ENCODE measurements at regions not wholly inside any gene's neighbourhood (a gene's known extent, or its start where the extent isn't known, plus 50 kb on each side); places are given as distances from the start of the nearest gene placed in this dataset.
A peak's percentile ranks its signal among the peaks of the same experiment; 100 is the strongest.
"Not testable (repeated sequence)": the region's sequence is repeated elsewhere in the genome, so short reads cannot be mapped to it uniquely, and the experiment has no call there.

DNA sequence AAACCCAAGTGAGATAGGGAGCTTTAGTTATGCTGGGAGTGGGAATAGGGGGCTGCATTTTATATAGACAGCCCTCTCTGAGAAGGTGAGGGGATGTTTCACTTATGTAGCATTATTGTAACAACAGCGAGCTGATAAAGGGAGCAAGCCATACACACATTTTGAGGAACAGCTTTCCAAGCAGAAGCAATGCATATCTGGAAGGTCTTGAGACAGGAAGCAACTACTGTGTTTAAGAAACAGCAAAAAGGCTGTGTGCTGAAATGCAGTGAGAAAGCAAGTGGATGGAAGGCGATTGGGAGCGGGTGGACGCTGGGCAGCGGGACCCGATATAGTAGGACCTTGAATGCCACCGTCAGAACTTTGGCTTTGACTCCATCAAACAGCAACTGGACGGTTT, 155.9 kb upstream of the TBL1XR1 start:
- Mint-ChIP-seq H3K27me3 (ENCODE audit: unreplicated experiment) (no peaks in the 10 kb centered on the region), H3K9me3 (ENCODE audit: low read depth, unreplicated experiment) (no peaks in the 10 kb centered on the region), H3K36me3 (ENCODE audit: insufficient read depth, unreplicated experiment) (peaks cover 15% of the 10 kb centered on the region), H3K4me3 (ENCODE audit: low read depth, unreplicated experiment) (no peak overlapping the region), H3K27ac (ENCODE audit: unreplicated experiment) (no peak overlapping the region), H3K4me1 (ENCODE audit: low read depth, unreplicated experiment) (peaks cover 53% of the 10 kb centered on the region)
- TF ChIP-seq, protein P1, sequence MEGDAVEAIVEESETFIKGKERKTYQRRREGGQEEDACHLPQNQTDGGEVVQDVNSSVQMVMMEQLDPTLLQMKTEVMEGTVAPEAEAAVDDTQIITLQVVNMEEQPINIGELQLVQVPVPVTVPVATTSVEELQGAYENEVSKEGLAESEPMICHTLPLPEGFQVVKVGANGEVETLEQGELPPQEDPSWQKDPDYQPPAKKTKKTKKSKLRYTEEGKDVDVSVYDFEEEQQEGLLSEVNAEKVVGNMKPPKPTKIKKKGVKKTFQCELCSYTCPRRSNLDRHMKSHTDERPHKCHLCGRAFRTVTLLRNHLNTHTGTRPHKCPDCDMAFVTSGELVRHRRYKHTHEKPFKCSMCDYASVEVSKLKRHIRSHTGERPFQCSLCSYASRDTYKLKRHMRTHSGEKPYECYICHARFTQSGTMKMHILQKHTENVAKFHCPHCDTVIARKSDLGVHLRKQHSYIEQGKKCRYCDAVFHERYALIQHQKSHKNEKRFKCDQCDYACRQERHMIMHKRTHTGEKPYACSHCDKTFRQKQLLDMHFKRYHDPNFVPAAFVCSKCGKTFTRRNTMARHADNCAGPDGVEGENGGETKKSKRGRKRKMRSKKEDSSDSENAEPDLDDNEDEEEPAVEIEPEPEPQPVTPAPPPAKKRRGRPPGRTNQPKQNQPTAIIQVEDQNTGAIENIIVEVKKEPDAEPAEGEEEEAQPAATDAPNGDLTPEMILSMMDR (IDR thresholded peaks at IDR 0.05; ENCODE audit: unreplicated experiment): no peak
- no peak for DNase-seq
- CTCF ChIA-PET: no interaction called here
- intact Hi-C loops (cut with micrococcal nuclease; ENCODE audit: unreplicated experiment): no loop called here
- BruUV-seq (replicated peaks): no TSS peak

DNA sequence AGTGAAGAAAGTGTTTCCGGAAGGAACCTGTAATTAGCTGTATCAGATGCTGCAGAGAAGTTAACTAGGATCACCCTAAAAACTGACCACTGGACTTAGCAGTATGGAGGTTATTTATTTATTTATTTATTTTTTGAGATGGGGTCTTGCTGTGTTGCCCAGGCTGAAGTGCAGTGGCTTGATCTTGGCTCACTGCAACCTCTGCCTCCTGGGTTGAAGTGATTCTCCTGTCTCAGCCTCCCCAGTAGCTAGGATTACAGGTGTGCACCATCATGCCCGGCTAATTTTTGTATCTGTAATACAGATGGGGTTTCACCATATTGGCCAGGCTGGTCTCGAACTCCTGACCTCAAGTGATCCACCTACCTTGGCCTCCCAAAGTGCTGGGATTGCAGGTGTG, 156.6 kb upstream of the TBL1XR1 start:
- CTCF ChIA-PET; H3K9me3 Mint-ChIP-seq (ENCODE audit: low read depth, unreplicated experiment); BruUV-seq (replicated peaks); DNase-seq; intact Hi-C loops (cut with micrococcal nuclease; ENCODE audit: unreplicated experiment); H3K27ac Mint-ChIP-seq (ENCODE audit: unreplicated experiment); H3K4me3 Mint-ChIP-seq (ENCODE audit: low read depth, unreplicated experiment); H3K27me3 Mint-ChIP-seq (ENCODE audit: unreplicated experiment): not testable (repeated sequence)
- Mint-ChIP-seq H3K36me3 (ENCODE audit: insufficient read depth, unreplicated experiment) (peaks cover 22% of the 10 kb centered on the region), H3K4me1 (ENCODE audit: low read depth, unreplicated experiment) (peaks cover 53% of the 10 kb centered on the region)

GRCh38 chr3:177354466-177354865, 157.2 kb upstream of the TBL1XR1 start:
- no peak overlapping the region for H3K4me3 Mint-ChIP-seq (ENCODE audit: low read depth, unreplicated experiment)
- intact Hi-C loops (cut with micrococcal nuclease; ENCODE audit: unreplicated experiment): no loop called here
- peaks cover 51% of the 10 kb centered on the region for H3K4me1 Mint-ChIP-seq (ENCODE audit: low read depth, unreplicated experiment)
- TF ChIP-seq, protein P1 (IDR thresholded peaks at IDR 0.05; ENCODE audit: unreplicated experiment): no peak
- H3K9me3 Mint-ChIP-seq (ENCODE audit: low read depth, unreplicated experiment): no peaks in the 10 kb centered on the region
- BruUV-seq (replicated peaks): no TSS peak
- CTCF ChIA-PET: no interaction called here
- no peak for DNase-seq
- H3K27me3 Mint-ChIP-seq (ENCODE audit: unreplicated experiment): no peaks in the 10 kb centered on the region
- H3K27ac Mint-ChIP-seq (ENCODE audit: unreplicated experiment): no peak overlapping the region
- peaks cover 28% of the 10 kb centered on the region for H3K36me3 Mint-ChIP-seq (ENCODE audit: insufficient read depth, unreplicated experiment)

DNA sequence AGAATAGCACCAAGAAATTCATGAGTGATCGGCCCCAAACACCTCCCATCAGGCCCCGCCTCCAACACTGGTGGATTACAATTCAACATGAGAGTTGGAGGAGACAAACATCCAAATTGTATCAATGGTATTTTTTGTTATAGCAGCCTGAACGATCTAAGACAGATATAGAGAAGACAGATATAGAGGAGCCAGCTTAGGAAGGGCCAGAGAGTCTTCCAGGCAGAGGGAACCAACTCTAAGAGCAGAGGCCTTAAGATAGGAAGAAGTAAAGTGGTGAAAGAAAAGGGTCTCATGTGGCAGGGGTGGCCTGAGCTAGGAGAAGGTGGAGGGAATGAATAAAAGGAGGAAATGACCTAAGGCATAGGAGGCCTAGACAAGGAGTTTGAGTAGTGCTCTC, 158.8 kb upstream of the TBL1XR1 start:
- no peaks in the 10 kb centered on the region for H3K9me3 Mint-ChIP-seq (ENCODE audit: low read depth, unreplicated experiment)
- peaks cover 61% of the 10 kb centered on the region for H3K4me1 Mint-ChIP-seq (ENCODE audit: low read depth, unreplicated experiment)
- BruUV-seq (replicated peaks): no TSS peak
- peak overlapping the region; percentile 71 for H3K27ac Mint-ChIP-seq (ENCODE audit: unreplicated experiment)
- no peak for DNase-seq
- peaks cover 44% of the 10 kb centered on the region for H3K36me3 Mint-ChIP-seq (ENCODE audit: insufficient read depth, unreplicated experiment)
- CTCF ChIA-PET: interaction anchor here (0.7 to 2.7 kb wide), 3 partner anchors 11 to 580 kb away, joined by 3 to 10 read pairs (median 3); no protein-coding TSS in a partner anchor
- no peaks in the 10 kb centered on the region for H3K27me3 Mint-ChIP-seq (ENCODE audit: unreplicated experiment)
- H3K4me3 Mint-ChIP-seq (ENCODE audit: low read depth, unreplicated experiment): no peak overlapping the region
- TF ChIP-seq, protein P1 (IDR thresholded peaks at IDR 0.05; ENCODE audit: unreplicated experiment): no peak
- intact Hi-C loops (cut with micrococcal nuclease; ENCODE audit: unreplicated experiment): loop anchor here (2.0 kb wide), 1 partner anchor 61 kb away; no protein-coding TSS in a partner anchor

- no peaks in the 10 kb centered on the region for H3K27me3 Mint-ChIP-seq (ENCODE audit: unreplicated experiment)
- intact Hi-C loops (cut with micrococcal nuclease; ENCODE audit: unreplicated experiment): loop anchor here (1.0 to 2.0 kb wide), 2 partner anchors 12 to 62 kb away; no protein-coding TSS in a partner anchor
- no peak for DNase-seq
- H3K27ac Mint-ChIP-seq (ENCODE audit: unreplicated experiment): peak overlapping the region; percentile 71
- H3K9me3 Mint-ChIP-seq (ENCODE audit: low read depth, unreplicated experiment): no peaks in the 10 kb centered on the region
- TSS peak; percentile 94 for BruUV-seq (replicated peaks)
- peaks cover 68% of the 10 kb centered on the region for H3K4me1 Mint-ChIP-seq (ENCODE audit: low read depth, unreplicated experiment)
- H3K4me3 Mint-ChIP-seq (ENCODE audit: low read depth, unreplicated experiment): peak overlapping the region; percentile 63
- TF ChIP-seq, protein P1 (IDR thresholded peaks at IDR 0.05; ENCODE audit: unreplicated experiment): no peak
- peaks cover 46% of the 10 kb centered on the region for H3K36me3 Mint-ChIP-seq (ENCODE audit: insufficient read depth, unreplicated experiment)
- CTCF ChIA-PET: interaction anchor here (0.5 to 2.7 kb wide), 7 partner anchors 11 to 581 kb away, joined by 3 to 10 read pairs (median 7); partner anchors contain the start of gene TBL1XR1
Measured at GRCh38 chr3:177356952-177357351, 159.7 kb upstream of the TBL1XR1 start.

Data from Calu3 (cell line).